ENCODE measurements at regions not wholly inside any gene's neighbourhood (a gene's known extent, or its start where the extent isn't known, plus 50 kb on each side); places are given as distances from the start of the nearest gene placed in this dataset.

DNA sequence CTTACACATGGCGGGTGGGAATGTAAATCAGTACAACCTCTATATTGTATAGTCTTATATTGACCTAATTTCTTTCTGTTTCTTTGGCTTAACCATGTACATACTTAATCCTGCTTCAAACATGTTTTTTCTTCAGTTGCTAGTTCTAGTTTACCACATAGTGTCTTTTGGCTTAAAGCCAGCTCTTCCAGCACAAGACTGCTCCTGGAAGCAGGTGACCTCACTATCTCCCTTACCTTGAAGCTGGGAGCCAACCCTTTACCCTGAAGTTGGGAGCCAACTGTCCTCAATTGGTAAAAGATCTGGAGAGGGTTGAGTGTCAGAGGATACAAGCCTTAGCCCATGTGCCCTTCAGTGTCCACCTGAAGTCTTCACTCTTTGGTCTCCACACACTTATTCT, 162.7 kb downstream of the AASDH start:
- TF ChIP-seq, protein P1, sequence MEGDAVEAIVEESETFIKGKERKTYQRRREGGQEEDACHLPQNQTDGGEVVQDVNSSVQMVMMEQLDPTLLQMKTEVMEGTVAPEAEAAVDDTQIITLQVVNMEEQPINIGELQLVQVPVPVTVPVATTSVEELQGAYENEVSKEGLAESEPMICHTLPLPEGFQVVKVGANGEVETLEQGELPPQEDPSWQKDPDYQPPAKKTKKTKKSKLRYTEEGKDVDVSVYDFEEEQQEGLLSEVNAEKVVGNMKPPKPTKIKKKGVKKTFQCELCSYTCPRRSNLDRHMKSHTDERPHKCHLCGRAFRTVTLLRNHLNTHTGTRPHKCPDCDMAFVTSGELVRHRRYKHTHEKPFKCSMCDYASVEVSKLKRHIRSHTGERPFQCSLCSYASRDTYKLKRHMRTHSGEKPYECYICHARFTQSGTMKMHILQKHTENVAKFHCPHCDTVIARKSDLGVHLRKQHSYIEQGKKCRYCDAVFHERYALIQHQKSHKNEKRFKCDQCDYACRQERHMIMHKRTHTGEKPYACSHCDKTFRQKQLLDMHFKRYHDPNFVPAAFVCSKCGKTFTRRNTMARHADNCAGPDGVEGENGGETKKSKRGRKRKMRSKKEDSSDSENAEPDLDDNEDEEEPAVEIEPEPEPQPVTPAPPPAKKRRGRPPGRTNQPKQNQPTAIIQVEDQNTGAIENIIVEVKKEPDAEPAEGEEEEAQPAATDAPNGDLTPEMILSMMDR (IDR thresholded peaks at IDR 0.05; ENCODE audit: insufficient read depth, low read depth, low read length), result no peak
- no peak for TF ChIP-seq EZH2 (IDR thresholded peaks at IDR 0.05; ENCODE audit: insufficient read depth, low read length)
